ENCODE measurements at regions not wholly inside any gene's neighbourhood (a gene's known extent, or its start where the extent isn't known, plus 50 kb on each side); places are given as distances from the start of the nearest gene placed in this dataset.

DNA sequence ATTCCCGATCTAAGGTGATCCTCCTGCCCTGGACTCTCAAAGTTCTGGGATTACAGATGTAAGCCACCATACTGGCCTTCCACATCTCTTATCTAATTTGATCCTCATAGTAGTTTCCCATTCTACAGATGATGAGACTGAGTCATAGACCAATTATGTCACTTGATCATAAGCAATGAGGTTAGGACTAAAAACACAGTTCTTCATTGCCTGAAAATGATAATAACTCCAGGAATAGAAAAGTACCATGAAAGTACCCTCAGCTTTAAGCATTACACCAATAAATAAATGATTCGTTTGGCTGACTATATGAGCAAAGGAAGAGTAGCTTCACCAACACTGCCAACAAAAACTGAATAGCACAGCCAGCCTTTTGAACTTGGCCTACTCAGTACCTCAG, 389.5 kb downstream of the ACTL7B start:
- Histone ChIP-seq H3K27ac (ENCODE audit: low read length in 2 of 2) (no peak overlapping the region), H3K4me3 (ENCODE audit: control extremely low read depth in 1 of 5, extremely low read depth in 1 of 5, insufficient read depth in 1 of 5, low read depth in 2 of 5, low read length in 4 of 5) (no peak overlapping the region), H2AFZ (ENCODE audit: insufficient read depth, low read depth, low read length, poor library complexity, severe bottlenecking) (no peak overlapping the region), H3K9ac (ENCODE audit: low read length) (no peak overlapping the region), H3K9me3 (ENCODE audit: control extremely low read depth in 1 of 3, control insufficient read depth in 2 of 3, insufficient read depth in 1 of 3, low read length in 2 of 3) (no peaks in the 10 kb centered on the region), H4K20me1 (ENCODE audit: control insufficient read depth, insufficient read depth, low read length, poor library complexity, severe bottlenecking) (no peaks in the 10 kb centered on the region), H3K4me2 (replicated peaks; ENCODE audit: low read depth, low read length, poor library complexity, severe bottlenecking) (no peak overlapping the region), H3K27me3 (replicated peaks in 1 of 4; ENCODE audit: control extremely low read depth in 1 of 4, control insufficient read depth in 3 of 4, insufficient read depth in 4 of 4, low read length in 3 of 4) (no peaks in the 10 kb centered on the region), H3K79me2 (ENCODE audit: control insufficient read depth, insufficient read depth, low read length) (no peaks in the 10 kb centered on the region), H3K4me1 (ENCODE audit: control insufficient read depth in 2 of 2, insufficient read depth in 2 of 2, low read length in 2 of 2) (no peaks in the 10 kb centered on the region), H3K36me3 (replicated peaks in 1 of 2; ENCODE audit: control extremely low read depth in 1 of 2, control insufficient read depth in 1 of 2, extremely low read depth in 1 of 2, insufficient read depth in 2 of 2, low read length in 1 of 2) (no peaks in the 10 kb centered on the region)
- DNase-seq (no peak), ATAC-seq (ENCODE audit: low read depth) (no peak)
- no peak overlapping the region for H3K27ac Mint-ChIP-seq
- H3K27me3 Mint-ChIP-seq, result peaks cover 4% of the 10 kb centered on the region
- WGBS (ENCODE audit: insufficient coverage), result 80% methylated on average over 1 of the region's 2 CpGs
- no peaks in the 10 kb centered on the region for H3K4me1 Mint-ChIP-seq
- no peak overlapping the region for H3K4me3 Mint-ChIP-seq
- ChIA-PET POLR2A (no interaction called here), CTCF (no interaction called here)
- intact Hi-C loops (cut with micrococcal nuclease), result loop anchor here (5.0 kb wide), 1 partner anchor 486 kb away; no protein-coding TSS in a partner anchor
- H3K9me3 Mint-ChIP-seq (ENCODE audit: insufficient read depth), result peaks cover 4% of the 10 kb centered on the region
- no peak for TF ChIP-seq EZH2 (IDR thresholded peaks at IDR 0.05; ENCODE audit: borderline replicate concordance, insufficient read depth, low read depth, low read length, poor library complexity, severe bottlenecking)
- TF ChIP-seq, protein P1, sequence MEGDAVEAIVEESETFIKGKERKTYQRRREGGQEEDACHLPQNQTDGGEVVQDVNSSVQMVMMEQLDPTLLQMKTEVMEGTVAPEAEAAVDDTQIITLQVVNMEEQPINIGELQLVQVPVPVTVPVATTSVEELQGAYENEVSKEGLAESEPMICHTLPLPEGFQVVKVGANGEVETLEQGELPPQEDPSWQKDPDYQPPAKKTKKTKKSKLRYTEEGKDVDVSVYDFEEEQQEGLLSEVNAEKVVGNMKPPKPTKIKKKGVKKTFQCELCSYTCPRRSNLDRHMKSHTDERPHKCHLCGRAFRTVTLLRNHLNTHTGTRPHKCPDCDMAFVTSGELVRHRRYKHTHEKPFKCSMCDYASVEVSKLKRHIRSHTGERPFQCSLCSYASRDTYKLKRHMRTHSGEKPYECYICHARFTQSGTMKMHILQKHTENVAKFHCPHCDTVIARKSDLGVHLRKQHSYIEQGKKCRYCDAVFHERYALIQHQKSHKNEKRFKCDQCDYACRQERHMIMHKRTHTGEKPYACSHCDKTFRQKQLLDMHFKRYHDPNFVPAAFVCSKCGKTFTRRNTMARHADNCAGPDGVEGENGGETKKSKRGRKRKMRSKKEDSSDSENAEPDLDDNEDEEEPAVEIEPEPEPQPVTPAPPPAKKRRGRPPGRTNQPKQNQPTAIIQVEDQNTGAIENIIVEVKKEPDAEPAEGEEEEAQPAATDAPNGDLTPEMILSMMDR (IDR thresholded peaks at IDR 0.05), result no peak

DNA sequence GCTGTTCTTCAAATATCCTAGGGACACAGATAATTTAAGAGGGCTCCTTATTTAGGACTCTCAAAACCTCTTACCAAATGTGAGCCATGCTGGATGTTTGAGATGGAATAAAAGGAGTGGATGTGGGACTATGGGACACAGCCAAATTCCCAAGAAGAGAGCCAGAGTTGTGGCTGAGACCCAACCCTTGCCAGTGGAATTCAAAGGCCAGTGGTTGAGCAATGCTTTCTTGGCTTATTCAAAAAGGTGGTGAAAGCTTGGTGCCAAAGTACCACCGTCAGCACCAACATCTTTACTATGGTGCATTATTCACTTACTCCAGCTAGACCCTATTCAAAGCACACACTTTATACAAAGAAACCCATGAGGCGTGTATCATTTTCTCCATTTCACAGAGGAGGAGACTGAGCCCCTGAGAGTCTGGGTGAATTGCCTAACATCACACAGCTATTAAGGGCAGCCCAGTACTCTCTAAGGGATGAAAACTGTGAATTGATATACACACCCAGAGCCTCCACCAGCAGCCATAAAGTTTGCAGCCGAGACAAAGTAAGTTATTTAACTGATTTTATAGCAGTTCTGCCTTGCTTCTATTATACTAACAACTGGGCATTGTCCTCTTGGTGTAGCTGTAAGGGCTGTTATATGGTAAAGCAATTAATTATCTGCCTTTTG, 391.7 kb downstream of the ACTL7B start:
- Mint-ChIP-seq H3K9me3 (ENCODE audit: insufficient read depth) (peaks cover under 1% of the 10 kb centered on the region), H3K27ac (no peak overlapping the region), H3K27me3 (peaks cover 4% of the 10 kb centered on the region), H3K4me1 (no peaks in the 10 kb centered on the region), H3K4me3 (no peak overlapping the region)
- Histone ChIP-seq H3K27ac (ENCODE audit: low read length in 2 of 2) (no peak overlapping the region), H4K20me1 (ENCODE audit: control insufficient read depth, insufficient read depth, low read length, poor library complexity, severe bottlenecking) (no peaks in the 10 kb centered on the region), H3K79me2 (ENCODE audit: control insufficient read depth, insufficient read depth, low read length) (no peaks in the 10 kb centered on the region), H3K9me3 (ENCODE audit: control extremely low read depth in 1 of 3, control insufficient read depth in 2 of 3, insufficient read depth in 1 of 3, low read length in 2 of 3) (no peaks in the 10 kb centered on the region), H3K9ac (ENCODE audit: low read length) (no peak overlapping the region), H3K4me2 (replicated peaks; ENCODE audit: low read depth, low read length, poor library complexity, severe bottlenecking) (no peak overlapping the region), H2AFZ (ENCODE audit: insufficient read depth, low read depth, low read length, poor library complexity, severe bottlenecking) (no peak overlapping the region), H3K27me3 (replicated peaks in 1 of 4; ENCODE audit: control extremely low read depth in 1 of 4, control insufficient read depth in 3 of 4, insufficient read depth in 4 of 4, low read length in 3 of 4) (no peaks in the 10 kb centered on the region), H3K4me3 (ENCODE audit: control extremely low read depth in 1 of 5, extremely low read depth in 1 of 5, insufficient read depth in 1 of 5, low read depth in 2 of 5, low read length in 4 of 5) (no peak overlapping the region), H3K36me3 (replicated peaks in 1 of 2; ENCODE audit: control extremely low read depth in 1 of 2, control insufficient read depth in 1 of 2, extremely low read depth in 1 of 2, insufficient read depth in 2 of 2, low read length in 1 of 2) (no peaks in the 10 kb centered on the region), H3K4me1 (ENCODE audit: control insufficient read depth in 2 of 2, insufficient read depth in 2 of 2, low read length in 2 of 2) (no peaks in the 10 kb centered on the region)
- ATAC-seq (ENCODE audit: low read depth) (no peak), DNase-seq (no peak)
- POLR2A ChIA-PET, result no interaction called here
- CTCF ChIA-PET, result no interaction called here
- 89% methylated on average over 1 of the region's 3 CpGs for WGBS (ENCODE audit: insufficient coverage)
- TF ChIP-seq, protein P1 (IDR thresholded peaks at IDR 0.05), result no peak
- no peak for TF ChIP-seq EZH2 (IDR thresholded peaks at IDR 0.05; ENCODE audit: borderline replicate concordance, insufficient read depth, low read depth, low read length, poor library complexity, severe bottlenecking)
- intact Hi-C loops (cut with micrococcal nuclease), result no loop called here

Data from B cell (primary cell).